ENCODE measurements at regions not wholly inside any gene's neighbourhood (a gene's known extent, or its start where the extent isn't known, plus 50 kb on each side); places are given as distances from the start of the nearest gene placed in this dataset.

DNA sequence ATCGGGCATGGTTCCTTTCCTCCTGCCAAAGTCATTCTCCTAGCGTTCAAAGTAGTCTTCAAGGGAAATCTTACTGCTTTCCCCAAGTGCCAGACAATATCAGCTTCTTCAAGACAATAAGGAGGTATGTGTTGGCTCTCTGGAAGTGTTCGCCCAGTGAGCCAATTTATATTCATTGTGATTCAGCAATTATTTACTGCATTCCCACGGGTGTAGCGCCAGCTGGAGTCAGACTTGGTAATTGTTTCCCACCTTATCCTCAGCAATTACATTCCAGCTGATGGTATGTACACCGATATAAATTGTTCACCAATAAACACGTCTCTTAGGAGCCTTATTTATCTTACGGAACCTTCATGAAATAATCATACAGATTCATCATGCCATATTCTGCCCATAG is 103.6 kb upstream of the CTNNB1 start:
- TF ChIP-seq, protein P1, sequence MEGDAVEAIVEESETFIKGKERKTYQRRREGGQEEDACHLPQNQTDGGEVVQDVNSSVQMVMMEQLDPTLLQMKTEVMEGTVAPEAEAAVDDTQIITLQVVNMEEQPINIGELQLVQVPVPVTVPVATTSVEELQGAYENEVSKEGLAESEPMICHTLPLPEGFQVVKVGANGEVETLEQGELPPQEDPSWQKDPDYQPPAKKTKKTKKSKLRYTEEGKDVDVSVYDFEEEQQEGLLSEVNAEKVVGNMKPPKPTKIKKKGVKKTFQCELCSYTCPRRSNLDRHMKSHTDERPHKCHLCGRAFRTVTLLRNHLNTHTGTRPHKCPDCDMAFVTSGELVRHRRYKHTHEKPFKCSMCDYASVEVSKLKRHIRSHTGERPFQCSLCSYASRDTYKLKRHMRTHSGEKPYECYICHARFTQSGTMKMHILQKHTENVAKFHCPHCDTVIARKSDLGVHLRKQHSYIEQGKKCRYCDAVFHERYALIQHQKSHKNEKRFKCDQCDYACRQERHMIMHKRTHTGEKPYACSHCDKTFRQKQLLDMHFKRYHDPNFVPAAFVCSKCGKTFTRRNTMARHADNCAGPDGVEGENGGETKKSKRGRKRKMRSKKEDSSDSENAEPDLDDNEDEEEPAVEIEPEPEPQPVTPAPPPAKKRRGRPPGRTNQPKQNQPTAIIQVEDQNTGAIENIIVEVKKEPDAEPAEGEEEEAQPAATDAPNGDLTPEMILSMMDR (IDR thresholded peaks at IDR 0.05) = no peak
- TF ChIP-seq POLR2A (IDR thresholded peaks at IDR 0.05) = no peak

All from thyroid gland (tissue), 4 donors.